NCI-H748 (cell line): ENCODE measurements at regions not wholly inside any gene's neighbourhood (a gene's known extent, or its start where the extent isn't known, plus 50 kb on each side); places are given as distances from the start of the nearest gene placed in this dataset.
A peak's percentile ranks its signal among the peaks of the same experiment; 100 is the strongest.
"Not testable (repeated sequence)": the region's sequence is repeated elsewhere in the genome, so short reads cannot be mapped to it uniquely, and the experiment has no call there.

ENCODE experiments used
- DNase-seq: peaks from one replicate; lab custom pipeline; 2025; ENCODE audit not compliant: unreplicated experiment; lab: John Stamatoyannopoulos, UW

- DNase-seq, result no peak
Measured at GRCh38 chr21:33994373-33994772, 78.8 kb upstream of the ATP5PO start.

GRCh38 chr21:33993286-33994231 lies 78.0 kb upstream of the ATP5PO start:
- peak; percentile 57 for DNase-seq

DNA sequence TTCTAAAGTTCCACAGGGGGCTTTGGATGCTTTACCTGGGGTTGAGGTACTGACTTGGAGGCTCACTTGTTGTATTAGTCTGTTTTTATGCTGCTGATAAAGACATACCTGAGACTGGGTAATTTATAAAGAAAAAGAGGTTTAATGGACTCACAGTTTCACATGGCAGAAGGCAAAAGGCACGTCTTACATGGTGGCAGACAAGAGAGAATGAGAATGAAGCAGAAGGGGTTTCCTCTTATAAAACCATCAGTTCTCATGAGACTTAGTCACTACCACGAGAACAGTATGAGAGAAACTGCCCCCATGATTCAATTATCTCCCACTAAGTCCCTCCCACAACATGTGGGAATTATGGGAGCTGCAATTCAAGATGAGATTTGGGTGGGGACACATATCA lies 76.8 kb upstream of the ATP5PO start:
- DNase-seq, result not testable (repeated sequence)

GRCh38 chr21:33991133-33991532 lies 75.5 kb upstream of the ATP5PO start:
- DNase-seq, result no peak

- no peak for DNase-seq
Measured at GRCh38 chr21:33989440-33989839, 73.8 kb upstream of the ATP5PO start.

- DNase-seq, result no peak
Measured at GRCh38 chr21:33988237-33989017, 72.8 kb upstream of the ATP5PO start.

GRCh38 chr21:33987461-33987860 lies 71.9 kb upstream of the ATP5PO start:
- DNase-seq, result no peak

GRCh38 chr21:33985117-33986050 lies 69.8 kb upstream of the ATP5PO start:
- DNase-seq, result no peak

DNA sequence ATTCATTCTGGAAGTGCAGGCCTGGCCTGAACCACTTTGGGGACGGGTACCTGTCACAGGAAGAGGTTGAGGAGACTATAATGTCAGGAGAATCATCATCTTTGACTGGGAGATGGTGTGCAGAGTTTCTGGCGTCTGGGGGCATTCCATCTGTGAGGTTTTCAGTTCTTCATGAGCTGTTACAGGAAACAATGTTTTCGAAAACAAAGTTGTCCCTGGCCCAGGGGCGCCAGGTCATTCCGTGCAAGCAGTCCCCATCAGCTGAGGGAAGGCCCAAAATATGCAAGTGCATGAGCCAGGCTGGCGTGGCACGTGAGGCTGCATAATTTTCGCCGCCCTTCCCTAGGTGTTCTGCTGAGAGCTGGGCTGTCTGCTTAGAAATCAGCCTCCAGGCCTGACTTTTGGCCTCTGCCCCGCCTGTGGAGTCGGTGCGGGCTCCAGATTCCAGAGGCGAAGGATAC lies 68.4 kb upstream of the ATP5PO start:
- DNase-seq, result no peak

- no peak for DNase-seq
Measured at GRCh38 chr21:33981391-33982101, 65.9 kb upstream of the ATP5PO start.

DNA sequence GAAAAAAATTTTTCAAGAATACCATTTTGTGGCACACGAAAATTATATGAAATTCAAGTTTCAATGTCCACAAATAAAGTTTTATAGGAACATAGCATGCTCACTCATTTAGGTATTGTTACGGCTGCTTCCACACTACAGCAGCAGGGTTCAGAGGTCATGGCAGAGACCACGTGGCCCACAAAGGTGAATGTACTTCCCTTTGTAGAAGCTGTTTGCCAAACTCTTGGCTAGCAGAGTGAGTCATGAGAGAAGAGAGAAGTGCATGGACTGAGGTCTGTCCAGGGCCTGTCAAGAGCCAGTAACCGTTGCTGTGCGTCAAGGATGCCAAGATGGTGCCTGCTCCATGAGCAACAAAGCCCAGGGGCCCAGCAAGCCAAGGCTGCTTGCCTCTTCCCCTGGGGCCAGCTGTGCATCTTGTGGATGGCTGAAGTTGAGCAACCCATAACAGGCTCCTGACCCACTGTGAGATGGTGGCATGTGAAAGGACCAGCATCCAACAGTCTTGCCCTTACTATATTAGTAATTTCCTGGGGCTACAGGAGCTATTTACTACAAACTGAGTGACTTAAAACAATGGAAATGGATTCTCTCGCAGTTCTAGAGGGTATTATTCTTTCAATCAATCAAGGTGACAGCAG lies 64.8 kb upstream of the ATP5PO start:
- DNase-seq, result no peak

GRCh38 chr21:33978585-33978984 lies 63.0 kb upstream of the ATP5PO start:
- no peak for DNase-seq

DNA sequence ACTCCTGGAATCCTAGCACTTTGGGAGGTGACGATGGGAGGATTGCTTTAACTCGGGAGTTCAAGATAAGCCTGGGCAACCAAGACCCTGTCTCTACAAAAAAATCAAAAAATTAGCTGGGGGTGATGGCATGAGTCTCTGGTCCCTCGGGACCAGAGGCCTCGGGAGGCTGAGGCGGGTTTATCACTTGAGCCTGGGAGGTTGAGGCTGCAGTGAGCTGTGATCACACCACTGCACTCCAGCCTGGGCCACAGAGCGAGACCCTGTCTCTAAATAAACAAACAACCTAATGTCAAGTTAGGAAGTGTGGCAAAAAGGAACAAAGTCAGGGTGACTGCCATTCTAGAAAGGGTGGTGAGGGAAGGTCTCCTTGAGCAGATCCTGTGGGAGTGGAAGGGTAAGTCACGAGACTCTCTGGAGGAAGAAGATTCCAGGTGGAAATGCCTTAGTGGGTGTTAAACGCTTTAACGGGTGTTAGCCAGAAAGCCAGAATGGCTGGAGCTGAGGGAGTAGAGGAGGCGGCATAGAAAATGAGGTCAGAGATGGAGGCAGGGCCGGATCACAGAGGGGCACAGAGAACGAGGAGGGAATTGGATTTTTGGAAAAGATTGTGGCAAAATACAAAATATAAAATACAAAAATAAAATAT lies 62.2 kb upstream of the ATP5PO start:
- DNase-seq, result no peak

- DNase-seq, result no peak
Measured at GRCh38 chr21:33977017-33977720, 61.6 kb upstream of the ATP5PO start.

GRCh38 chr21:33976082-33977016 lies 60.7 kb upstream of the ATP5PO start:
- no peak for DNase-seq

DNA sequence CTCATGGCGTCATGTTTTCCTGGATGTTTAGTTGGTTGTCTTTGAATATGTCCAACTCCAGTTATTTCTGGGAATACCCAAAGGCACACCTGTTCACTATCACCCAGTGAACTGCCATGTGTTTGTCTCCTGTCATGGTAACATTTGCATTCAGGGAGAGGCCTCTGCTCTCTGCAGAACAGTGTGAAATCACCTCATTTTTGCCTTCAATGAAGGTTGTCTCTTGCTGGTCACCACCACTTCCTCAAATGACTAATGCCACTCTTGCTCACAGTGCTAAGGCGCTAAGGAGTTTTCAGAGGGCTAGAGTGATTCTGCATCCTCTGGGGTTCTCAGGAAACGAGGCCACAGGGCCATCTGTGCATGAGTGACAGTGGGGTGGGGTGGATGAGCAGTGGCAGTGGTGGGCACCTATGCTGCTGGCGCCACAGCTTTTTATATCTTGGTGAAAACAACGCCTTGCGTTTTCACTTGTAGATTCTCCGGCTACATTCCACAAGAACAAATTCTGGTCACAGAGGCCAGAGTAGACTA lies 60.0 kb upstream of the ATP5PO start:
- no peak for DNase-seq
